ENCODE measurements at regions not wholly inside any gene's neighbourhood (a gene's known extent, or its start where the extent isn't known, plus 50 kb on each side); places are given as distances from the start of the nearest gene placed in this dataset.

- FAIRE-seq (no peak), DNase-seq (ENCODE audit: low read depth in 1 of 2, low spot score in 2 of 2) (no peak)
- H3K56ac ChIP-seq (replicated peaks; ENCODE audit: insufficient read length, low read depth, low read length), result no peak overlapping the region
- no peak overlapping the region for H3K14ac ChIP-seq (ENCODE audit: insufficient read length)
- no peak overlapping the region for H2AK5ac ChIP-seq (ENCODE audit: low read depth, low read length)
- H2BK12ac ChIP-seq (ENCODE audit: low read depth, low read length), result no peak overlapping the region
- H3K36me3 ChIP-seq (ENCODE audit: control insufficient read depth in 2 of 4, insufficient read depth in 4 of 4, low read length in 3 of 4), result no peaks in the 10 kb centered on the region
- H2BK15ac ChIP-seq (ENCODE audit: low read length), result no peak overlapping the region
- CTCF ChIA-PET (ENCODE audit: partially characterized antibody), result interaction anchor here (0.5 to 6.0 kb wide), 37 partner anchors 9 to 1062 kb away, joined by 3 to 51 read pairs (median 5); no protein-coding TSS in a partner anchor
- peaks cover 12% of the 10 kb centered on the region; the same call in 1 of the 2 replicates for H3K23me2 ChIP-seq (ENCODE audit: low read depth, low read length)
- H3K9ac ChIP-seq (replicated peaks in 1 of 4; ENCODE audit: extremely low read depth in 1 of 4, low read depth in 3 of 4, low read length in 3 of 4), result peak overlapping the region in 2 of 4 experiments; percentile 18 to 88; a peak in 3 of 7 replicates
- peak overlapping the region; percentile 57 to 76 (median 73) for H3K4me3 ChIP-seq (ENCODE audit: extremely low read depth in 1 of 4, insufficient read depth in 2 of 4, low read depth in 3 of 4, low read length in 4 of 4)
- H3K27ac ChIP-seq (ENCODE audit: low read depth, low read length), result no peak overlapping the region
- H3K23ac ChIP-seq (ENCODE audit: insufficient read length), result no peak overlapping the region
- POLR2A ChIA-PET (ENCODE audit: partially characterized antibody), result interaction anchor here (0.7 to 2.2 kb wide), 10 partner anchors 9 to 190 kb away, joined by 3 to 7 read pairs (median 4); no protein-coding TSS in a partner anchor
- H3K4ac ChIP-seq (replicated peaks; ENCODE audit: insufficient read length, low read depth, low read length), result no peak overlapping the region
- no peak overlapping the region for H4K91ac ChIP-seq (replicated peaks; ENCODE audit: insufficient read length, low read length)
- H2BK120ac ChIP-seq (replicated peaks; ENCODE audit: low read depth, low read length), result no peak overlapping the region
- H3K9me3 ChIP-seq (ENCODE audit: insufficient read depth in 2 of 2, low read depth in 1 of 2, low read length in 1 of 2), result no peaks in the 10 kb centered on the region
- H3K4me1 ChIP-seq (replicated peaks in 1 of 4; ENCODE audit: control insufficient read depth in 3 of 4, insufficient read depth in 4 of 4, low read length in 3 of 4), result peaks cover 0 to 7% (median 5%) of the 10 kb centered on the region in 4 experiments; a peak in 5 of 7 replicates
- peak overlapping the region; percentile 91 to 98 for H3K4me2 ChIP-seq (ENCODE audit: insufficient read depth in 1 of 2, low read depth in 2 of 2, low read length in 2 of 2)
- 16 to 100% methylated on average over 1 to 23 of the region's 23 CpGs for WGBS, 2 experiments (ENCODE audit: extremely low coverage in 1 of 2, insufficient coverage in 1 of 2, insufficient read length in 1 of 2, insufficient replicate concordance in 2 of 2, low coverage in 1 of 2, low lambda C conversion rate in 2 of 2, missing lambda C conversion rate in 1 of 2)
- H4K20me1 ChIP-seq (replicated peaks in 1 of 2; ENCODE audit: control insufficient read depth in 1 of 2, insufficient read depth in 2 of 2, low read length in 2 of 2), result no peaks in the 10 kb centered on the region
- H4K5ac ChIP-seq (ENCODE audit: insufficient read length, low read depth, low read length), result no peak overlapping the region
- no peak overlapping the region for H4K8ac ChIP-seq (ENCODE audit: extremely low read depth, insufficient read depth, low read length)
- H2AFZ ChIP-seq (ENCODE audit: low read length), result 0 out of 2 replicates have a peak overlapping the region, but pooled peaks have one; percentile 61
- H2BK5ac ChIP-seq (ENCODE audit: low read depth, low read length), result no peak overlapping the region
- H3K79me1 ChIP-seq (ENCODE audit: low read depth, low read length), result no peaks in the 10 kb centered on the region
- H3K79me2 ChIP-seq (ENCODE audit: control insufficient read depth in 1 of 2, insufficient read depth in 2 of 2, low read length in 2 of 2), result no peaks in the 10 kb centered on the region
- no peak overlapping the region for H2BK20ac ChIP-seq (ENCODE audit: low read length)
- H3K27me3 ChIP-seq (replicated peaks in 1 of 4; ENCODE audit: control insufficient read depth in 3 of 4, extremely low read depth in 1 of 4, insufficient read depth in 3 of 4, low read length in 3 of 4), result peaks cover 0 to 17% (median 12%) of the 10 kb centered on the region in 4 experiments; a peak in 6 of 7 replicates
- no peak overlapping the region for H3K18ac ChIP-seq (ENCODE audit: extremely low read depth, low read length)
- TF ChIP-seq MAFK (IDR thresholded peaks at IDR 0.05; ENCODE audit: low read depth, low read length), result no peak
- no peak for TF ChIP-seq HDAC2 (IDR thresholded peaks at IDR 0.05; ENCODE audit: borderline replicate concordance in 1 of 2, low read depth in 2 of 2, low read length in 2 of 2)
- TF ChIP-seq SAP30 (IDR thresholded peaks at IDR 0.05; ENCODE audit: insufficient read depth, insufficient replicate concordance, low read length), result no peak
- TF ChIP-seq SRF (IDR thresholded peaks at IDR 0.05; ENCODE audit: low read depth, low read length), result no peak
- TF ChIP-seq JUND (IDR thresholded peaks at IDR 0.05; ENCODE audit: low read length), result no peak
- TF ChIP-seq HDAC6 (IDR thresholded peaks at IDR 0.05; ENCODE audit: low read depth, low read length), result no peak
- no peak for TF ChIP-seq ASH2L (IDR thresholded peaks at IDR 0.05; ENCODE audit: low read length)
- no peak for TF ChIP-seq RAD21 (IDR thresholded peaks at IDR 0.05 in 1 of 2, conservative IDR thresholded peaks at IDR 0.05 in 1 of 2; ENCODE audit: low read depth in 2 of 2, low read length in 2 of 2)
- no peak; a peak in 1 of 4 replicates for TF ChIP-seq SIN3A (conservative IDR thresholded peaks at IDR 0.05 in 1 of 2, IDR thresholded peaks at IDR 0.05 in 1 of 2; ENCODE audit: low read depth in 1 of 2, low read length in 2 of 2)
Measured at GRCh38 chr3:107430214-107430995, 53.2 kb downstream of the CCDC54 start.

Data from H1 (cell line).